NCI-H2227 (cell line): ENCODE measurements at regions not wholly inside any gene's neighbourhood (a gene's known extent, or its start where the extent isn't known, plus 50 kb on each side); places are given as distances from the start of the nearest gene placed in this dataset.

Experiments
- DNase-seq: peaks from one replicate; lab custom pipeline; 2025; ENCODE audit not compliant: unreplicated experiment; lab: John Stamatoyannopoulos, UW

GRCh38 chr3:147038481-147038880 is 367.9 kb downstream of the ZIC4 start:
- DNase-seq = no peak

GRCh38 chr3:147034359-147034758 is 372.0 kb downstream of the ZIC4 start:
- DNase-seq = no peak

GRCh38 chr3:147030274-147030673 is 376.1 kb downstream of the ZIC4 start:
- no peak for DNase-seq

GRCh38 chr3:147015334-147015733 is 391.0 kb downstream of the ZIC4 start:
- no peak for DNase-seq

GRCh38 chr3:147008886-147009285 is 397.5 kb downstream of the ZIC4 start:
- no peak for DNase-seq

GRCh38 chr3:147008458-147008857 is 397.9 kb downstream of the ZIC4 start:
- DNase-seq = no peak

GRCh38 chr3:147007736-147008245 is 398.6 kb downstream of the ZIC4 start:
- no peak for DNase-seq

- no peak for DNase-seq
Observed at GRCh38 chr3:147002721-147003120, 397.6 kb upstream of the PLSCR5 start.

- DNase-seq = no peak
Observed at GRCh38 chr3:147000274-147000673, 395.1 kb upstream of the PLSCR5 start.

GRCh38 chr3:146991907-146992306 is 386.8 kb upstream of the PLSCR5 start:
- no peak for DNase-seq

- no peak for DNase-seq
Observed at GRCh38 chr3:146975476-146975875, 370.3 kb upstream of the PLSCR5 start.

GRCh38 chr3:146975032-146975431 is 369.9 kb upstream of the PLSCR5 start:
- no peak for DNase-seq

GRCh38 chr3:146974001-146974400 is 368.9 kb upstream of the PLSCR5 start:
- DNase-seq = no peak

- no peak for DNase-seq
Observed at GRCh38 chr3:146972726-146973125, 367.6 kb upstream of the PLSCR5 start.

- DNase-seq = no peak
Observed at GRCh38 chr3:146970236-146970635, 365.1 kb upstream of the PLSCR5 start.

- no peak for DNase-seq
Observed at GRCh38 chr3:146969356-146969755, 364.2 kb upstream of the PLSCR5 start.

GRCh38 chr3:146968204-146968651 is 363.1 kb upstream of the PLSCR5 start:
- no peak for DNase-seq

GRCh38 chr3:146967783-146968182 is 362.6 kb upstream of the PLSCR5 start:
- no peak for DNase-seq

GRCh38 chr3:146966124-146966523 is 361.0 kb upstream of the PLSCR5 start:
- no peak for DNase-seq

- DNase-seq = no peak
Observed at GRCh38 chr3:146953511-146953981, 348.4 kb upstream of the PLSCR5 start.

- DNase-seq = no peak
Observed at GRCh38 chr3:146948985-146949384, 343.8 kb upstream of the PLSCR5 start.

- DNase-seq = no peak
Observed at GRCh38 chr3:146948186-146948585, 343.0 kb upstream of the PLSCR5 start.

GRCh38 chr3:146929696-146930095 is 324.6 kb upstream of the PLSCR5 start:
- DNase-seq = no peak
